GM21529 (cell line): ENCODE measurements at regions not wholly inside any gene's neighbourhood (a gene's known extent, or its start where the extent isn't known, plus 50 kb on each side); places are given as distances from the start of the nearest gene placed in this dataset.

ENCODE experiments used
- ATAC-seq: cut with Tn5 transposase; IDR thresholded peaks from one replicate; pipeline ENCODE4 v1.9.1; 2021; ENCODE audit not compliant: unreplicated experiment

- no peak for ATAC-seq
Observed at GRCh38 chr14:35989736-35990135, 163.6 kb downstream of the BRMS1L start.

- ATAC-seq, result no peak
Observed at GRCh38 chr14:35988972-35989690, 163.0 kb downstream of the BRMS1L start.

GRCh38 chr14:35988550-35988949 lies 162.4 kb downstream of the BRMS1L start:
- no peak for ATAC-seq

- no peak for ATAC-seq
Observed at GRCh38 chr14:35987731-35988130, 161.6 kb downstream of the BRMS1L start.

GRCh38 chr14:35986219-35986573 lies 160.1 kb downstream of the BRMS1L start:
- peak; percentile 69 for ATAC-seq

GRCh38 chr14:35985474-35986218 lies 159.5 kb downstream of the BRMS1L start:
- ATAC-seq, result no peak

- no peak for ATAC-seq
Observed at GRCh38 chr14:35979531-35979930, 153.4 kb downstream of the BRMS1L start.

- ATAC-seq, result no peak
Observed at GRCh38 chr14:35978561-35978960, 152.4 kb downstream of the BRMS1L start.

GRCh38 chr14:35975814-35976213 lies 149.7 kb downstream of the BRMS1L start:
- ATAC-seq, result no peak

- ATAC-seq, result no peak
Observed at GRCh38 chr14:35973770-35974169, 147.6 kb downstream of the BRMS1L start.

GRCh38 chr14:35971965-35972630 lies 146.0 kb downstream of the BRMS1L start:
- no peak for ATAC-seq

- no peak for ATAC-seq
Observed at GRCh38 chr14:35969310-35969709, 143.2 kb downstream of the BRMS1L start.

GRCh38 chr14:35965400-35965799 lies 139.3 kb downstream of the BRMS1L start:
- no peak for ATAC-seq

GRCh38 chr14:35964697-35965286 lies 138.7 kb downstream of the BRMS1L start:
- no peak for ATAC-seq

GRCh38 chr14:35963209-35963608 lies 137.1 kb downstream of the BRMS1L start:
- ATAC-seq, result peak; percentile 72

- no peak for ATAC-seq
Observed at GRCh38 chr14:35961697-35962274, 135.6 kb downstream of the BRMS1L start.

- ATAC-seq, result no peak
Observed at GRCh38 chr14:35959835-35960234, 133.7 kb downstream of the BRMS1L start.

GRCh38 chr14:35958499-35958898 lies 132.4 kb downstream of the BRMS1L start:
- ATAC-seq, result no peak

- ATAC-seq, result no peak
Observed at GRCh38 chr14:35956376-35957085, 130.4 kb downstream of the BRMS1L start.

- no peak for ATAC-seq
Observed at GRCh38 chr14:35952584-35952983, 126.4 kb downstream of the BRMS1L start.
